ENCODE measurements at regions not wholly inside any gene's neighbourhood (a gene's known extent, or its start where the extent isn't known, plus 50 kb on each side); places are given as distances from the start of the nearest gene placed in this dataset.

DNA sequence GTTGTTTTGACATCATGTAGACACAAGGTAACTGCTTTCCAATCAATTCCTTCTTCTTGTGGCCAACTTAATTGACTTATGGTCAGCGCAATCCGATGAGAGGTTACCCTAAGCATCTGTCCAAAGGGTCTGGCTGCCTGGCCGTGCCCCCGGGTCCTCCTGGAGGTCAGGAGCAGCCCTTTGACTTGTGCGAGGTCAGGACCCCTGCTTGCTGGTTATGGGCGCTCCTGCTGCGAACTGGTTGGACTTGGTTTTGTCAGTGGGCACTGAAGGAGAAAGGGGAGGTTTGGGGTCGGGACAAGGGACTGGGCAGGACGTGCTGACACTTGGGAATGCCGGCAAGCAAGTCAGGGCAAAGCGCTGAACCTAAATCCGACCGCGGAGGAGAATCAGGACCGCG lies 215.6 kb downstream of the QKI start:
- no peaks in the 10 kb centered on the region for H3K27me3 ChIP-seq (ENCODE audit: low read depth, low read length)
- no peak overlapping the region for H3K27ac ChIP-seq (ENCODE audit: low read length)
- peaks cover 22% of the 10 kb centered on the region; the same call in 1 of the 2 replicates for H3K9me3 ChIP-seq (ENCODE audit: insufficient read depth, low read length)
- no peak for TF ChIP-seq EZH2phosphoT487 (IDR thresholded peaks at IDR 0.05; ENCODE audit: low read depth)
- TF ChIP-seq, protein P1, sequence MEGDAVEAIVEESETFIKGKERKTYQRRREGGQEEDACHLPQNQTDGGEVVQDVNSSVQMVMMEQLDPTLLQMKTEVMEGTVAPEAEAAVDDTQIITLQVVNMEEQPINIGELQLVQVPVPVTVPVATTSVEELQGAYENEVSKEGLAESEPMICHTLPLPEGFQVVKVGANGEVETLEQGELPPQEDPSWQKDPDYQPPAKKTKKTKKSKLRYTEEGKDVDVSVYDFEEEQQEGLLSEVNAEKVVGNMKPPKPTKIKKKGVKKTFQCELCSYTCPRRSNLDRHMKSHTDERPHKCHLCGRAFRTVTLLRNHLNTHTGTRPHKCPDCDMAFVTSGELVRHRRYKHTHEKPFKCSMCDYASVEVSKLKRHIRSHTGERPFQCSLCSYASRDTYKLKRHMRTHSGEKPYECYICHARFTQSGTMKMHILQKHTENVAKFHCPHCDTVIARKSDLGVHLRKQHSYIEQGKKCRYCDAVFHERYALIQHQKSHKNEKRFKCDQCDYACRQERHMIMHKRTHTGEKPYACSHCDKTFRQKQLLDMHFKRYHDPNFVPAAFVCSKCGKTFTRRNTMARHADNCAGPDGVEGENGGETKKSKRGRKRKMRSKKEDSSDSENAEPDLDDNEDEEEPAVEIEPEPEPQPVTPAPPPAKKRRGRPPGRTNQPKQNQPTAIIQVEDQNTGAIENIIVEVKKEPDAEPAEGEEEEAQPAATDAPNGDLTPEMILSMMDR (IDR thresholded peaks at IDR 0.05; ENCODE audit: low read depth, low read length), result no peak
- peaks cover 18% of the 10 kb centered on the region for H3K36me3 ChIP-seq (replicated peaks; ENCODE audit: low read depth, low read length)
- H2AFZ ChIP-seq (ENCODE audit: low read depth, low read length), result no peak overlapping the region
- no peak overlapping the region for H3K4me2 ChIP-seq (ENCODE audit: low read length)
- peaks cover 2% of the 10 kb centered on the region for H3K79me2 ChIP-seq (ENCODE audit: low read length)
- H3K9ac ChIP-seq (ENCODE audit: low read length), result no peak overlapping the region
- H3K4me3 ChIP-seq (ENCODE audit: low read length), result no peak overlapping the region
- H4K20me1 ChIP-seq (ENCODE audit: insufficient read depth, low read length), result no peaks in the 10 kb centered on the region
- peaks cover 48% of the 10 kb centered on the region for H3K4me1 ChIP-seq (ENCODE audit: low read length)
